BE2C (cell line): ENCODE measurements at regions not wholly inside any gene's neighbourhood (a gene's known extent, or its start where the extent isn't known, plus 50 kb on each side); places are given as distances from the start of the nearest gene placed in this dataset.

Experiments used
- DNase-seq: peaks from one replicate; pipeline ENCODE4 v3.0.0-alpha.2; 2020
- H3K27me3 ChIP-seq: fragments of 250-450 bp; sonication (Bioruptor Pico); 2 replicates; pipeline ENCODE4 v1.5.1; 2020; ENCODE audit warnings: mild to moderate bottlenecking
- H3K36me3 ChIP-seq: fragments of 250-450 bp; sonication (Bioruptor Pico); 2 replicates; pipeline ENCODE4 v1.5.1; 2020; ENCODE audit warnings: mild to moderate bottlenecking
- H3K4me1 ChIP-seq: fragments of 250-450 bp; sonication (Bioruptor Pico); 2 replicates; pipeline ENCODE4 v1.5.1; 2020
- H3K4me3 ChIP-seq: 2 replicates; pipeline ENCODE4 v1.5.1; 2011; ENCODE audit warnings: low read depth, low read length
- H3K9me3 ChIP-seq: fragments of 250-450 bp; sonication (Bioruptor Pico); 2 replicates; pipeline ENCODE4 v1.5.1; 2020
- CTCF ChIP-seq: IDR thresholded peaks from 2 replicates; pipeline ENCODE4 v1.5.1; 2012; ENCODE audit warnings: mild to moderate bottlenecking, low read depth, low read length

- no peak for TF ChIP-seq CTCF
- DNase-seq, result no peak
- no peaks in the 10 kb centered on the region for H3K36me3 ChIP-seq
- H3K9me3 ChIP-seq, result no peaks in the 10 kb centered on the region
- H3K4me3 ChIP-seq, result no peak overlapping the region
- no peaks in the 10 kb centered on the region for H3K4me1 ChIP-seq
- no peaks in the 10 kb centered on the region for H3K27me3 ChIP-seq
These were observed 284.5 kb downstream of the DEPDC1B start for GRCh38 chr5:60415443-60415842.

DNA sequence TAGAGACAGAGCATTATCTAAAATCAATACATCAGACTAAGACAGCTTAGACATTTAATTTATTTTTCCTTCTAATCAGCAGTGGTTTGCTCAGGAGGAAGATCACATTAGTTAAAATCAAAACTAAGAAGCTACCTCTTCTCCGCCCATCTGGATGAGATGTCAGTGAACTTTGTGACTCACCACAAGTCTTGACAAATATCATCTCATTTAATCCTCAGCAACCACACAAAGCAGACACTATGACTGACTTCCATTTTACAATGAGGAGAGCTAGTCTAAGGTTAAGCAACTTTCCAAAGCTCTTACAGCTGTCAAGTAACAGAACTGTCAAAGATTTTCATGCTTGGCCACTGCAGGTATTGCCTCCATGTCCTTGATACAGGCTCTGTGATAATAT, 289.5 kb downstream of the DEPDC1B start:
- Histone ChIP-seq H3K9me3 (no peaks in the 10 kb centered on the region), H3K27me3 (no peaks in the 10 kb centered on the region), H3K4me3 (no peak overlapping the region), H3K36me3 (no peaks in the 10 kb centered on the region), H3K4me1 (no peaks in the 10 kb centered on the region)
- no peak for TF ChIP-seq CTCF
- no peak for DNase-seq

GRCh38 chr5:60404171-60404570, 295.8 kb downstream of the DEPDC1B start:
- Histone ChIP-seq H3K4me3 (no peak overlapping the region), H3K4me1 (no peaks in the 10 kb centered on the region), H3K27me3 (no peaks in the 10 kb centered on the region), H3K36me3 (no peaks in the 10 kb centered on the region), H3K9me3 (no peaks in the 10 kb centered on the region)
- no peak for DNase-seq
- no peak for TF ChIP-seq CTCF

DNA sequence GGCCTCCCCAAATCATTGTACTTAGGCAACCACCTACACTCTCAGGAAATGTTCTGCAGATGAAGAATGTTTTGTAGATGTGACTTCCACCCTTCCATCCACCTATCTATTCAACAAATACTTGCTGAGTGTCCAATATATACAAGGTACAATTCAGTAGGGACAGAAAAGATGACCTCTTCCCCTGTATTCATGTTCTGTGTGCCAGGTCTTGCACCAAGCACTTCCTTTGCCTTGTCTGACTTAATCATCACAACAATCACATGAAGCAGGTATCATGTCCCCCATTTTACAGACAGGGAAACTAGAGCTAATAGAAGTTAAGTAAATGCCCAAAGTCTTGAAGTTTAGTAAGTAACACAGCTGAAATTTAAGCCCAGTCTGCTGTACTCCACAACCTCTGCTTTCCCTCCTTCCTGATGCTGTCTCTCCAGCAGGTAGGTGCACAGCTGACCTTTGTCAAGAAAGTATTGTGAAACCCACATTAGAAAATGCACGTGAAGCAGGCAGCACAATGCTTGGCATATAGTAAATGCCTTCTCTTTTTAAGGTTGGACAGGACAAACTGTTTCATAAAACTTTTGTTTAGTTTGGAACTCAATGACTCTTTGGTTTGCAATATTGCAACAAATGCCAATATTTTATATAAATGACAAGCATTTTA, 296.5 kb downstream of the DEPDC1B start:
- Histone ChIP-seq H3K36me3 (no peaks in the 10 kb centered on the region), H3K27me3 (no peaks in the 10 kb centered on the region), H3K4me3 (no peak overlapping the region), H3K4me1 (no peaks in the 10 kb centered on the region), H3K9me3 (no peaks in the 10 kb centered on the region)
- no peak for TF ChIP-seq CTCF
- DNase-seq, result no peak

GRCh38 chr5:60402161-60402785, 297.7 kb downstream of the DEPDC1B start:
- no peak for TF ChIP-seq CTCF
- DNase-seq, result no peak
- no peaks in the 10 kb centered on the region for H3K4me1 ChIP-seq
- H3K36me3 ChIP-seq, result no peaks in the 10 kb centered on the region
- H3K9me3 ChIP-seq, result no peaks in the 10 kb centered on the region
- no peaks in the 10 kb centered on the region for H3K27me3 ChIP-seq
- H3K4me3 ChIP-seq, result no peak overlapping the region

DNA sequence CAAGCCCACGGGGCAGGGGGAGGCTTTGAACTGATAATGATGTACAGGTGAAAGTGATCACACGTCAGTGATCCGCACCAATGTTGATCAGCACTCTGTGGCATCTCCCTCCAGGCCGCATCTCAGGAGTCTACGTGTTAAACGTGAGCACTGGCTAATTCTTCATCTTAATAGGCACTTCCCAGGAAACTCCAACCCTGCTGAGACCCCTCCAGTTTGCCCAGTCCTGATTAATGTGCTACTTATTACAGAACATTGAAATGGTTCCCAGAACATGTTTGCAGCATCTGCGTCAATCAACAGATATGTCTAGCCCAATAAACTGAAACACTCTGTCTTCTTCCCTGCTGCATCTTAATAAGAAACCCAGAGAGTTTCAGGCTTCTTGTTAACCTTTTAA, 298.4 kb downstream of the DEPDC1B start:
- TF ChIP-seq CTCF, result no peak
- Histone ChIP-seq H3K4me3 (no peak overlapping the region), H3K36me3 (no peaks in the 10 kb centered on the region), H3K27me3 (no peaks in the 10 kb centered on the region), H3K9me3 (no peaks in the 10 kb centered on the region), H3K4me1 (no peaks in the 10 kb centered on the region)
- DNase-seq, result no peak
